ENCODE measurements at regions not wholly inside any gene's neighbourhood (a gene's known extent, or its start where the extent isn't known, plus 50 kb on each side); places are given as distances from the start of the nearest gene placed in this dataset.

GRCh38 chr1:81573458-81573857 is 227.3 kb upstream of the ADGRL2 start:
- DNase-seq, result no peak

- DNase-seq, result peak; percentile 13
Measured at GRCh38 chr1:81571946-81572345, 228.8 kb upstream of the ADGRL2 start.

GRCh38 chr1:81569761-81570160 is 231.0 kb upstream of the ADGRL2 start:
- DNase-seq, result no peak

GRCh38 chr1:81563632-81564031 is 237.1 kb upstream of the ADGRL2 start:
- no peak for DNase-seq

- no peak for DNase-seq
Measured at GRCh38 chr1:81562934-81563333, 237.8 kb upstream of the ADGRL2 start.

GRCh38 chr1:81560629-81561028 is 240.1 kb upstream of the ADGRL2 start:
- no peak for DNase-seq

- DNase-seq, result no peak
Measured at GRCh38 chr1:81559662-81560350, 240.9 kb upstream of the ADGRL2 start.

- no peak for DNase-seq
Measured at GRCh38 chr1:81558291-81559076, 242.2 kb upstream of the ADGRL2 start.

GRCh38 chr1:81556968-81557367 is 243.8 kb upstream of the ADGRL2 start:
- DNase-seq, result no peak

GRCh38 chr1:81554534-81554933 is 246.2 kb upstream of the ADGRL2 start:
- DNase-seq, result no peak

GRCh38 chr1:81554108-81554507 is 246.6 kb upstream of the ADGRL2 start:
- no peak for DNase-seq

GRCh38 chr1:81553503-81553902 is 247.2 kb upstream of the ADGRL2 start:
- no peak for DNase-seq

- DNase-seq, result no peak
Measured at GRCh38 chr1:81551946-81552345, 248.8 kb upstream of the ADGRL2 start.

- DNase-seq, result no peak
Measured at GRCh38 chr1:81550753-81551152, 250.0 kb upstream of the ADGRL2 start.

- DNase-seq, result peak; percentile 54
Measured at GRCh38 chr1:81549588-81550127, 251.1 kb upstream of the ADGRL2 start.

- DNase-seq, result no peak
Measured at GRCh38 chr1:81548918-81549587, 251.7 kb upstream of the ADGRL2 start.

GRCh38 chr1:81547912-81548303 is 252.8 kb upstream of the ADGRL2 start:
- DNase-seq, result no peak

- no peak for DNase-seq
Measured at GRCh38 chr1:81547261-81547911, 253.3 kb upstream of the ADGRL2 start.

GRCh38 chr1:81545734-81546133 is 255.0 kb upstream of the ADGRL2 start:
- no peak for DNase-seq

GRCh38 chr1:81543764-81544163 is 257.0 kb upstream of the ADGRL2 start:
- no peak for DNase-seq

- DNase-seq, result no peak
Measured at GRCh38 chr1:81542196-81542595, 258.5 kb upstream of the ADGRL2 start.

- no peak for DNase-seq
Measured at GRCh38 chr1:81540216-81540615, 260.5 kb upstream of the ADGRL2 start.

GRCh38 chr1:81529014-81529413 is 271.7 kb upstream of the ADGRL2 start:
- no peak for DNase-seq

All from fibroblast of skin of right quadriceps (primary cell).